ENCODE measurements at regions not wholly inside any gene's neighbourhood (a gene's known extent, or its start where the extent isn't known, plus 50 kb on each side); places are given as distances from the start of the nearest gene placed in this dataset.
"Not testable (repeated sequence)": the region's sequence is repeated elsewhere in the genome, so short reads cannot be mapped to it uniquely, and the experiment has no call there.

DNA sequence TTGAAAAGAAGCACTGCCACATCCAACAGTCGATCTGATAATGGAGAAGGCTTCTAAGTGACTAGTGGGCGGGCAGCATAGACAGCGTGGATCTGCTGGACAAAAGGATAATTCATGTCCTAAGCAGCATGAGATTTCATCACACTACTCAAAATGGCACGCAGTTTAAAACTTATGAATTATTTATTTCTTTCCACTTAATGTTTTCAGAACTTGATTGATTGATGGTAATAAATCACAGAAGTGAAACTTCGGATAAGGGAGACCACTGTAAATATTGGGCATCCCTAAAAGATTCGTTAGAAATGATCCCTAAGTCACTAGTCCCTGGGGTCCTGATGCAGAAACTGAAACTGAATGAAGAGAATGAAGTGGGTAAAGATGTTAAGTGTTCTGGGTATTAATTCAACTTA lies 93.0 kb upstream of the ANK2 start:
- H3K4me1 Mint-ChIP-seq: peaks cover under 1% of the 10 kb centered on the region
- no peak overlapping the region for H3K4me3 Mint-ChIP-seq
- ATAC-seq (ENCODE audit: low read depth) (no peak), DNase-seq (no peak)
- TF ChIP-seq, protein P1, sequence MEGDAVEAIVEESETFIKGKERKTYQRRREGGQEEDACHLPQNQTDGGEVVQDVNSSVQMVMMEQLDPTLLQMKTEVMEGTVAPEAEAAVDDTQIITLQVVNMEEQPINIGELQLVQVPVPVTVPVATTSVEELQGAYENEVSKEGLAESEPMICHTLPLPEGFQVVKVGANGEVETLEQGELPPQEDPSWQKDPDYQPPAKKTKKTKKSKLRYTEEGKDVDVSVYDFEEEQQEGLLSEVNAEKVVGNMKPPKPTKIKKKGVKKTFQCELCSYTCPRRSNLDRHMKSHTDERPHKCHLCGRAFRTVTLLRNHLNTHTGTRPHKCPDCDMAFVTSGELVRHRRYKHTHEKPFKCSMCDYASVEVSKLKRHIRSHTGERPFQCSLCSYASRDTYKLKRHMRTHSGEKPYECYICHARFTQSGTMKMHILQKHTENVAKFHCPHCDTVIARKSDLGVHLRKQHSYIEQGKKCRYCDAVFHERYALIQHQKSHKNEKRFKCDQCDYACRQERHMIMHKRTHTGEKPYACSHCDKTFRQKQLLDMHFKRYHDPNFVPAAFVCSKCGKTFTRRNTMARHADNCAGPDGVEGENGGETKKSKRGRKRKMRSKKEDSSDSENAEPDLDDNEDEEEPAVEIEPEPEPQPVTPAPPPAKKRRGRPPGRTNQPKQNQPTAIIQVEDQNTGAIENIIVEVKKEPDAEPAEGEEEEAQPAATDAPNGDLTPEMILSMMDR (IDR thresholded peaks at IDR 0.05): no peak
- ChIA-PET POLR2A (no interaction called here), CTCF (no interaction called here)
- H3K27ac Mint-ChIP-seq: no peak overlapping the region
- intact Hi-C loops (cut with micrococcal nuclease): no loop called here
- H3K9me3 Mint-ChIP-seq: no peaks in the 10 kb centered on the region
- no peaks in the 10 kb centered on the region for H3K36me3 Mint-ChIP-seq (ENCODE audit: low read depth)
- no peaks in the 10 kb centered on the region for H3K27me3 Mint-ChIP-seq

DNA sequence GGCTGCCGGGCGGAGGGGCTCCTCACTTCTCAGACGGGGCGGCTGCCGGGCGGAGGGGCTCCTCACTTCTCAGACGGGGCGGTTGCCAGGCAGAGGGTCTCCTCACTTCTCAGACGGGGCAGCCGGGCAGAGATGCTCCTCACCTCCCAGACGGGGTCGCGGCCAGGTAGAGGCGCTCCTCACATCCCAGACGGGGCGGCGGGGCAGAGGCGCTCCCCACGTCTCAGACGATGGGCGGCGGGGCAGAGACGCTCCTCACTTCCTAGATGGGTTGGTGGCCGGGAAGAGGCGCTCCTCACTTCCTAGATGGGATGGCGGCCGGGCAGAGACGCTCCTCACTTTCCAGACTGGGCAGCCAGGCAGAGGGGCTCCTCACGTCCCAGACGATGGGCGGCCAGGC lies 91.7 kb upstream of the ANK2 start:
- H3K27ac Mint-ChIP-seq; intact Hi-C loops (cut with micrococcal nuclease); H3K4me3 Mint-ChIP-seq; POLR2A ChIA-PET; H3K4me1 Mint-ChIP-seq; H3K36me3 Mint-ChIP-seq (ENCODE audit: low read depth); H3K9me3 Mint-ChIP-seq; DNase-seq; CTCF ChIA-PET; ATAC-seq (ENCODE audit: low read depth); H3K27me3 Mint-ChIP-seq: not testable (repeated sequence)

DNA sequence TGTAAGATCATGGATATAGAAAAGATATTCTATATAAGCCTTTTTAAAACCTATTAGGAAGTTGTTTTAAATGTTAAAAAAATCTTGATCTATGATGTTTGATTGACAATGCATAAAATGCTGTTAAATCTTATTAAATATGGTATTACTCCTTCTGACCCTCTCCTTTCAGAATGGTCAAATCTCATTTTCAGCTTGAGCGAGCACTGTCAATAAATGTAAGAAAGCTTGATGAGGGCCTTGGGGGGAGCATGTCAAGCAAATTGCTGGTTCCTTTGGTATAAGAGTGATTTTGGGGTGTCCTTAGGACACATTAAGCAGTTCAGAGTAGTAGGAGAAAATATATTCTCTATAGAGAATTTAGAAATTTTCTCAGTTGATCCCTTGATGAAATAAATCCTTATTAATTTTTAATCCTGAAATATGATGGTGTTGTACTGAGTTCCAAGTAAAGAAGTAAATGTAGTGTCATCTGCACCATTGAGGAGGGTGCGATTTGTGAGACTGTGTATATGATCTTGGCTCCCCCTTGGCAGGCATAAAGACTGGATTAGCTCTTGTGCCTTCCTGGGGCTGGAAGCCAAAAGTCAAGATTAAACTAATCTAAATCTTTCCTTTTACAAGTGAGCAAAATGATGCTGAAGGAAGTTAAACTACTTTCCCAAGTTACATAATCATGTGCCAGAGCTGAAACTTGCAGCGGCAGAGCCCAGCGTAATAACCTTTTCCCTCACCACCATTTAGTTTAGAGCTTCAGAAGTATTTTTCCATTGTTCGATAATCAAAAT lies 82.6 kb upstream of the ANK2 start:
- no peak for DNase-seq
- CTCF ChIA-PET: no interaction called here
- peaks cover 6% of the 10 kb centered on the region for H3K9me3 Mint-ChIP-seq
- H3K4me1 Mint-ChIP-seq: no peaks in the 10 kb centered on the region
- no peak for ATAC-seq (ENCODE audit: low read depth)
- H3K27ac Mint-ChIP-seq: no peak overlapping the region
- TF ChIP-seq, protein P1 (IDR thresholded peaks at IDR 0.05): no peak
- POLR2A ChIA-PET: no interaction called here
- intact Hi-C loops (cut with micrococcal nuclease): no loop called here
- no peaks in the 10 kb centered on the region for H3K36me3 Mint-ChIP-seq (ENCODE audit: low read depth)
- no peak overlapping the region for H3K4me3 Mint-ChIP-seq
- H3K27me3 Mint-ChIP-seq: no peaks in the 10 kb centered on the region

DNA sequence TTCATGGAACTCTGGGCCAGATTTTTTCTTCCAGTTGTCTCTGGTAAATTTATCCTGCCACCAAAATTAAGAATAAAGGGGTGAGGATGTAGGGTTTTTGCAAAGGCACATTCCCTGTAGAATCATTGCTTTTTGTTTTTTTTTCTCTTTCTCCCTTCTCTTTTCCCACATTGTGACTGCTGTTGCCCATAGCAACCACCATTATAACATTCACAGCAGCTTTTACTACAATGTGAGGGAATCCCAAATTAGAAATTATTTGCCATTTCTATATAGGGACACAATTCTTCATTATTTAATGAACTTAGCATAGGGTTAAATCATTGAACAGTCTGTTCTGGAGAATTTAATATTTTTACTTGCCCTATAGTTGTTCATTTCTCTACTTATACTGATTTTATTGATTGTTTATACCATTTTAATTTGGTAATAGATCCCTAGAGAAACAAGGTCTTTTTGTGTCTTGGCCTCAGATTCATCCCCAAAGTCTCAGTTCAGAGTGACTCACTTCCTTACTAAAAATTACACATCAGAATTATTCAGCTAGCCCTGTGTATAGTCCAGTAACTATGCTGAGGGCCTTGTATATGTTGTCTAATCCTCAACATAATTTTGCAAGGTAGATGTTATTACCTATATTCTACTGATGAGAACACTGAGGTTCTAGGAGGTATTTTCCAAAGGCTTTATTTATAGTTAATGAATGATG lies 80.8 kb upstream of the ANK2 start:
- H3K27me3 Mint-ChIP-seq: no peaks in the 10 kb centered on the region
- intact Hi-C loops (cut with micrococcal nuclease): no loop called here

DNA sequence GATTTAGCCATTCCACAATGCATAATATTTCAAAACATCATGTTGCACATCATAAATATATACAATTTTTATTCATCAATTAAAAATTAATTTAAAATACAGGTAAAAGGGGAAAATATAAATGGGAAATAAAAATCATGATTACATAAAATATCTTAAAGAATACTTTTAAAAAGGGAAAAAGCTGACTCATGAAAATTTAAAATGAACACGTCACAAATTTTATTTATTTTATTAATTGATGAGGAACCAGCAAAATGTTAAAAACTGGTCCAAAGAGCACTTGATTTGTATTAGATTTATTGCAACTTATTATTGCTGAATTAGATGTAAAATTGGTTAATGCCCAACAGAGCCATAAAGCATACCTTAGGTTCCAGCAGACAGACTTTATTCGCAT lies 78.5 kb upstream of the ANK2 start:
- no peaks in the 10 kb centered on the region for H3K27me3 Mint-ChIP-seq
- no peak for ATAC-seq (ENCODE audit: low read depth)
- ChIA-PET POLR2A (no interaction called here), CTCF (no interaction called here)
- DNase-seq: no peak
- no peaks in the 10 kb centered on the region for H3K36me3 Mint-ChIP-seq (ENCODE audit: low read depth)
- intact Hi-C loops (cut with micrococcal nuclease): no loop called here
- no peak overlapping the region for H3K27ac Mint-ChIP-seq
- TF ChIP-seq, protein P1 (IDR thresholded peaks at IDR 0.05): no peak
- no peak overlapping the region for H3K4me3 Mint-ChIP-seq
- no peaks in the 10 kb centered on the region for H3K4me1 Mint-ChIP-seq
- H3K9me3 Mint-ChIP-seq: no peaks in the 10 kb centered on the region

More for the DNA sequence above, 80.8 kb upstream of the ANK2 start:
- CTCF ChIA-PET: no interaction called here
- TF ChIP-seq, protein P1 (IDR thresholded peaks at IDR 0.05): no peak
- ATAC-seq (ENCODE audit: low read depth): no peak
- H3K4me1 Mint-ChIP-seq: no peaks in the 10 kb centered on the region
- DNase-seq: no peak
- no peak overlapping the region for H3K4me3 Mint-ChIP-seq
- H3K27ac Mint-ChIP-seq: no peak overlapping the region
- peaks cover 6% of the 10 kb centered on the region for H3K9me3 Mint-ChIP-seq
- H3K36me3 Mint-ChIP-seq (ENCODE audit: low read depth): no peaks in the 10 kb centered on the region
- POLR2A ChIA-PET: no interaction called here
